HepG2 (cell line): ENCODE measurements at regions not wholly inside any gene's neighbourhood (a gene's known extent, or its start where the extent isn't known, plus 50 kb on each side); places are given as distances from the start of the nearest gene placed in this dataset.
"Not testable (repeated sequence)": the region's sequence is repeated elsewhere in the genome, so short reads cannot be mapped to it uniquely, and the experiment has no call there.

Source experiments
- ATAC-seq: fragments of 200-7000 bp; cut with Tn5 transposase; 3 replicates; pipeline ENCODE4 v1.9.1; 2020; ENCODE audit warnings: mild to moderate bottlenecking, moderate library complexity
- BruUV-seq: library from RNA; stranded (reverse); fragments of 400-500 nt; replicated peaks from 2 replicates; lab custom pipeline; 2021; lab: Mats Ljungman, UMichigan
- CTCF ChIA-PET: fragments of 300-600 bp; formaldehyde crosslinking; extraction: SDS; loops from one replicate; lab custom pipeline; 2021; ENCODE audit warnings: low total read pairs, inconsistent platforms, low intra/inter-chr PET ratio; lab: Yijun Ruan, JAX
- POLR2A ChIA-PET: fragments of 350-600 bp; sonication (Branson Sonifier 250); formaldehyde crosslinking; loops from one replicate; lab custom pipeline; 2020; ENCODE audit warnings: antibody characterized with exemption, inconsistent platforms; lab: Yijun Ruan, JAX
- DNase-seq: peaks from one replicate; pipeline ENCODE4 v3.0.0-alpha.2; 2015; ENCODE audit warnings: low spot score
- FAIRE-seq: peaks from 3 replicates; lab custom pipeline; 2011; peaks lifted over from hg19 to GRCh38; lab: Jason Lieb, UNC
- H2AFZ ChIP-seq: one replicate; pipeline ENCODE4 v1.6.1; 2011; ENCODE audit warnings: low read length, inconsistent platforms
- H3K27ac ChIP-seq: fragments of 300-600 bp; 3 replicates; pipeline ENCODE4 v1.8.0; 2011; ENCODE audit warnings: mixed run types, mild to moderate bottlenecking, mixed read lengths, low read length, inconsistent platforms; ENCODE audit not compliant: insufficient read depth; ENCODE audit errors: extremely low read length
- H3K27me3 ChIP-seq, 2 experiments: fragments of 200-600 bp in 1 of 2; 2 replicates in 1 of 2; 3 replicates in 1 of 2; pipeline versions ENCODE4 v1.6.0 to v1.8.0; 2011; ENCODE audit warnings: low read length in 2 of 2, mild to moderate bottlenecking in 2 of 2, moderate library complexity in 2 of 2, inconsistent platforms in 1 of 2; ENCODE audit not compliant: insufficient read depth in 2 of 2, control insufficient read depth in 1 of 2
- H3K36me3 ChIP-seq, 2 experiments: fragments of 200-600 bp in 1 of 2; replicated peaks in 1 of 2; 2 replicates in 1 of 2; 3 replicates in 1 of 2; pipeline versions ENCODE4 v1.5.1 to v1.8.0; 2011; ENCODE audit warnings: low read length in 2 of 2, inconsistent platforms in 1 of 2; ENCODE audit not compliant: insufficient read depth in 2 of 2, control insufficient read depth in 1 of 2
- H3K4me1 ChIP-seq: 2 replicates; pipeline ENCODE4 v1.5.1; 2012; ENCODE audit warnings: low read length, inconsistent platforms; ENCODE audit not compliant: insufficient read depth
- H3K4me2 ChIP-seq: 2 replicates; pipeline ENCODE4 v1.6.0; 2011; ENCODE audit warnings: low read depth, low read length, inconsistent platforms
- H3K4me3 ChIP-seq, 3 experiments: fragments of 200-600 bp in 1 of 3; sonication (generic), shearing (Covaris generic) in 1 of 3; replicated peaks in 1 of 3; 2 replicates each; pipeline ENCODE4 v1.5.1; 2011 to 2016; ENCODE audit warnings: low read length in 3 of 3, inconsistent platforms in 2 of 3, low read depth in 2 of 3, mild to moderate bottlenecking in 2 of 3, control low read depth in 1 of 3, mixed read lengths in 1 of 3; ENCODE audit not compliant: insufficient read depth in 1 of 3
- H3K79me2 ChIP-seq: one replicate; pipeline ENCODE4 v1.6.1; 2011; ENCODE audit warnings: low read length, inconsistent platforms; ENCODE audit not compliant: insufficient read depth
- H3K9ac ChIP-seq: 2 replicates; pipeline ENCODE4 v1.6.0; 2011; ENCODE audit warnings: mild to moderate bottlenecking, low read depth, low read length, inconsistent platforms; ENCODE audit not compliant: insufficient read depth
- H3K9me3 ChIP-seq: 2 replicates; pipeline ENCODE4 v1.5.1; 2012; ENCODE audit warnings: mild to moderate bottlenecking, low read length
- H4K20me1 ChIP-seq: 2 replicates; pipeline ENCODE4 v1.6.0; 2011; ENCODE audit warnings: inconsistent platforms, mild to moderate bottlenecking, low read length, moderate library complexity; ENCODE audit not compliant: insufficient read depth
- MAFK ChIP-seq, 2 experiments: IDR thresholded peaks in 1 of 2; conservative IDR thresholded peaks in 1 of 2; 2 replicates each; pipeline ENCODE4 v1.6.1; 2011; ENCODE audit warnings: improper control_type of control experiment in 2 of 2, low read length in 2 of 2
- WGBS: methylation state at CpG from one replicate; pipeline ENCODE4 v1.1.6; 2017; ENCODE audit warnings: low lambda C conversion rate; 5-methylcytosine and 5-hydroxymethylcytosine counted together
- in situ Hi-C: cut with HindIII; loops from 2 replicates; pipeline ENCODE4 v1.10.0; 2017; ENCODE audit warnings: low pct_unique_long_range_greater_than_20kb; ENCODE audit not compliant: extremely low pct_ligation_motif_present
- intact Hi-C: fragments of 100-400 bp; cut with micrococcal nuclease; formaldehyde crosslinking; loops from one replicate; pipeline ENCODE4 v1.10.0; 2022; ENCODE audit not compliant: unreplicated experiment
- TF ChIP-seq, protein P1 (sequence below), 2 experiments: IDR thresholded peaks; 2 replicates each; pipeline ENCODE4 v1.6.1; 2011 to 2012; ENCODE audit warnings: low read length in 2 of 2, borderline replicate concordance in 1 of 2, low read depth in 1 of 2, mild to moderate bottlenecking in 1 of 2, moderate library complexity in 1 of 2
- TF ChIP-seq, protein P2 (sequence below): fragments of 450-650 bp; IDR thresholded peaks from 2 replicates; pipeline ENCODE4 v1.6.1; 2017; ENCODE audit warnings: mild to moderate bottlenecking
- TF ChIP-seq, protein P3 (sequence below): sonication (generic); formaldehyde crosslinking; IDR thresholded peaks from 2 replicates; pipeline ENCODE4 v1.4.0; 2020; ENCODE audit warnings: mild to moderate bottlenecking, missing genetic modification reagents

DNA sequence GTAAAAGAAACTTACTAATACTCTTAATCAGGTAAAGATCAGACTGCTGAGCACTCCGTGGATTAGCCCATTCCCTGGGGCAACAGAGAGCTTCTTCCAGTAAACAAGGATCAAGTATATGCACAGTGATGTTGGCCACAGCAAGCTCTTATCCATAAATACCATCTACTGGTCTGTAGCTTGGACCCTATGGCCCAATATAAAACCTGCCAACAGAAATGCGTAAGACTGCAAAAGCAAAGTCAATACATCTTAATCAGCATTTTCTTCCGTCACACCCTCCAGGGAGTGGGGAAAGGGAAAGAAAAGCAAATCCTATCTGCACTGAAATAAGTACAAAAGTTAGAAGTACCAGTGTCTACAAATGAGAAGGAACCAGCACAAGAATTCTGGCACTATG is 1082.1 kb downstream of the ZPLD1 start (continued):
- TF ChIP-seq, protein P1, sequence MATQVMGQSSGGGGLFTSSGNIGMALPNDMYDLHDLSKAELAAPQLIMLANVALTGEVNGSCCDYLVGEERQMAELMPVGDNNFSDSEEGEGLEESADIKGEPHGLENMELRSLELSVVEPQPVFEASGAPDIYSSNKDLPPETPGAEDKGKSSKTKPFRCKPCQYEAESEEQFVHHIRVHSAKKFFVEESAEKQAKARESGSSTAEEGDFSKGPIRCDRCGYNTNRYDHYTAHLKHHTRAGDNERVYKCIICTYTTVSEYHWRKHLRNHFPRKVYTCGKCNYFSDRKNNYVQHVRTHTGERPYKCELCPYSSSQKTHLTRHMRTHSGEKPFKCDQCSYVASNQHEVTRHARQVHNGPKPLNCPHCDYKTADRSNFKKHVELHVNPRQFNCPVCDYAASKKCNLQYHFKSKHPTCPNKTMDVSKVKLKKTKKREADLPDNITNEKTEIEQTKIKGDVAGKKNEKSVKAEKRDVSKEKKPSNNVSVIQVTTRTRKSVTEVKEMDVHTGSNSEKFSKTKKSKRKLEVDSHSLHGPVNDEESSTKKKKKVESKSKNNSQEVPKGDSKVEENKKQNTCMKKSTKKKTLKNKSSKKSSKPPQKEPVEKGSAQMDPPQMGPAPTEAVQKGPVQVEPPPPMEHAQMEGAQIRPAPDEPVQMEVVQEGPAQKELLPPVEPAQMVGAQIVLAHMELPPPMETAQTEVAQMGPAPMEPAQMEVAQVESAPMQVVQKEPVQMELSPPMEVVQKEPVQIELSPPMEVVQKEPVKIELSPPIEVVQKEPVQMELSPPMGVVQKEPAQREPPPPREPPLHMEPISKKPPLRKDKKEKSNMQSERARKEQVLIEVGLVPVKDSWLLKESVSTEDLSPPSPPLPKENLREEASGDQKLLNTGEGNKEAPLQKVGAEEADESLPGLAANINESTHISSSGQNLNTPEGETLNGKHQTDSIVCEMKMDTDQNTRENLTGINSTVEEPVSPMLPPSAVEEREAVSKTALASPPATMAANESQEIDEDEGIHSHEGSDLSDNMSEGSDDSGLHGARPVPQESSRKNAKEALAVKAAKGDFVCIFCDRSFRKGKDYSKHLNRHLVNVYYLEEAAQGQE (IDR thresholded peaks at IDR 0.05; ENCODE audit: borderline replicate concordance in 1 of 2, low read depth in 1 of 2, low read length in 2 of 2): no peak
- TF ChIP-seq, protein P2, sequence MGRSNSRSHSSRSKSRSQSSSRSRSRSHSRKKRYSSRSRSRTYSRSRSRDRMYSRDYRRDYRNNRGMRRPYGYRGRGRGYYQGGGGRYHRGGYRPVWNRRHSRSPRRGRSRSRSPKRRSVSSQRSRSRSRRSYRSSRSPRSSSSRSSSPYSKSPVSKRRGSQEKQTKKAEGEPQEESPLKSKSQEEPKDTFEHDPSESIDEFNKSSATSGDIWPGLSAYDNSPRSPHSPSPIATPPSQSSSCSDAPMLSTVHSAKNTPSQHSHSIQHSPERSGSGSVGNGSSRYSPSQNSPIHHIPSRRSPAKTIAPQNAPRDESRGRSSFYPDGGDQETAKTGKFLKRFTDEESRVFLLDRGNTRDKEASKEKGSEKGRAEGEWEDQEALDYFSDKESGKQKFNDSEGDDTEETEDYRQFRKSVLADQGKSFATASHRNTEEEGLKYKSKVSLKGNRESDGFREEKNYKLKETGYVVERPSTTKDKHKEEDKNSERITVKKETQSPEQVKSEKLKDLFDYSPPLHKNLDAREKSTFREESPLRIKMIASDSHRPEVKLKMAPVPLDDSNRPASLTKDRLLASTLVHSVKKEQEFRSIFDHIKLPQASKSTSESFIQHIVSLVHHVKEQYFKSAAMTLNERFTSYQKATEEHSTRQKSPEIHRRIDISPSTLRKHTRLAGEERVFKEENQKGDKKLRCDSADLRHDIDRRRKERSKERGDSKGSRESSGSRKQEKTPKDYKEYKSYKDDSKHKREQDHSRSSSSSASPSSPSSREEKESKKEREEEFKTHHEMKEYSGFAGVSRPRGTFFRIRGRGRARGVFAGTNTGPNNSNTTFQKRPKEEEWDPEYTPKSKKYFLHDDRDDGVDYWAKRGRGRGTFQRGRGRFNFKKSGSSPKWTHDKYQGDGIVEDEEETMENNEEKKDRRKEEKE: no peak
- peak; percentile 71 to 78 for TF ChIP-seq MAFK (conservative IDR thresholded peaks at IDR 0.05 in 1 of 2, IDR thresholded peaks at IDR 0.05 in 1 of 2; ENCODE audit: low read length in 2 of 2)
- TF ChIP-seq, protein P3, sequence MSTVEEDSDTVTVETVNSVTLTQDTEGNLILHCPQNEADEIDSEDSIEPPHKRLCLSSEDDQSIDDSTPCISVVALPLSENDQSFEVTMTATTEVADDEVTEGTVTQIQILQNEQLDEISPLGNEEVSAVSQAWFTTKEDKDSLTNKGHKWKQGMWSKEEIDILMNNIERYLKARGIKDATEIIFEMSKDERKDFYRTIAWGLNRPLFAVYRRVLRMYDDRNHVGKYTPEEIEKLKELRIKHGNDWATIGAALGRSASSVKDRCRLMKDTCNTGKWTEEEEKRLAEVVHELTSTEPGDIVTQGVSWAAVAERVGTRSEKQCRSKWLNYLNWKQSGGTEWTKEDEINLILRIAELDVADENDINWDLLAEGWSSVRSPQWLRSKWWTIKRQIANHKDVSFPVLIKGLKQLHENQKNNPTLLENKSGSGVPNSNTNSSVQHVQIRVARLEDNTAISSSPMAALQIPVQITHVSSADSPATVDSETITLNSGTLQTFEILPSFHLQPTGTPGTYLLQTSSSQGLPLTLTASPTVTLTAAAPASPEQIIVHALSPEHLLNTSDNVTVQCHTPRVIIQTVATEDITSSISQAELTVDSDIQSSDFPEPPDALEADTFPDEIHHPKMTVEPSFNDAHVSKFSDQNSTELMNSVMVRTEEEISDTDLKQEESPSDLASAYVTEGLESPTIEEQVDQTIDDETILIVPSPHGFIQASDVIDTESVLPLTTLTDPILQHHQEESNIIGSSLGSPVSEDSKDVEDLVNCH (CRISPR knock-in tag): no peak
- TF ChIP-seq, all 625 proteins: peak for 2

DNA sequence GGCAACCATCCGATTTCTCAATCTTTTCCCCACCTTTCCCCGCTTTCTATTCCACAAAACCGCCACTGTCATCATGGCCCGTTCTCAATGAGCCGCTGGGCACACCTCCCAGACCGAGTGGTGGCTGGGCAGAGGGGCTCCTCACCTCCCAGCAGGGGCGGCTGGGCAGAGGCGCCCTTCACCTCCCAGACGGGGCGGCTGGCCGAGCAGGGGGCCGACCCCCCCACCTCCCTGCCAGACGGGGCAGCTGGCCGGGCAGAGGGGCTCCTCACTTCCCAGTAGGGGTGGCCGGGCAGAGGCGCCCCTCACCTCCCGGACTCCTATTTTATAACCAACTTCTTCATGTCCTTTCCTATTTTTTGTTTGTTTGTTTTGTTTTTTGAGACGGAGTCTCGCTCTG is 1096.5 kb downstream of the ZPLD1 start:
- H4K20me1 ChIP-seq, H3K27ac ChIP-seq, BruUV-seq, H3K4me2 ChIP-seq, H3K36me3 ChIP-seq, H3K4me1 ChIP-seq, H3K9me3 ChIP-seq, in situ Hi-C loops, H3K79me2 ChIP-seq, CTCF ChIA-PET, DNase-seq, H2AFZ ChIP-seq, FAIRE-seq, intact Hi-C loops, H3K4me3 ChIP-seq, H3K9ac ChIP-seq, H3K27me3 ChIP-seq, POLR2A ChIA-PET, ATAC-seq: not testable (repeated sequence)
- 45% methylated on average over 19 of the region's 19 CpGs for WGBS
